Stimulated activated CD8-positive, alpha-beta memory T cell treated with anti-CD3 and anti-CD28 coated beads, Interleukin-12 subunit alpha, Interleukin-12 subunit beta, amount 100 ng/mL, for 24 hours (primary cell): ENCODE measurements at regions not wholly inside any gene's neighbourhood (a gene's known extent, or its start where the extent isn't known, plus 50 kb on each side); places are given as distances from the start of the nearest gene placed in this dataset.

Experiments used
- DNase-seq: peaks from one replicate; pipeline ENCODE4 v3.0.0-alpha.2; 2020; ENCODE audit errors: extremely low read depth

DNA sequence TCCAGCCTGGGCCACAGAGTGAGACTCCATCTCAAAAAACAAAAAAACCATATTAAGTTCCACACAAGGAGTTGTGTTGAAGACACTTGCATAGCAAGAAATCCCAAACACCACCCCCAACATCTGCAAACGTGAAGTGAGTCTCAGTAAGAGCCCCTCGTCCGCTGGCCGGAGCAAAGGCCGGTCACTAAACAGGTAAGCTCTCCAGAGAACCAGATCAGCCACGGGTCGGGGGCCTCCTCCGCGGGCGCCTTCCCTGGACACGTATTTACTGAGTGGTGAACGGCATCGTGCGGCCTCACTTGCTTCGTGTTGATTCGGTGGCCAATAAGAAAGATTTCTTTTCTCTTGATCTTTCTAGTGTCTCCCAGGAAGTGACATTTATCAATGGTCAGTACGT lies 93.6 kb downstream of the MRPL36 start:
- DNase-seq: no peak

- no peak for DNase-seq
Measured at GRCh38 chr5:1704676-1705075, 95.0 kb downstream of the MRPL36 start.

DNA sequence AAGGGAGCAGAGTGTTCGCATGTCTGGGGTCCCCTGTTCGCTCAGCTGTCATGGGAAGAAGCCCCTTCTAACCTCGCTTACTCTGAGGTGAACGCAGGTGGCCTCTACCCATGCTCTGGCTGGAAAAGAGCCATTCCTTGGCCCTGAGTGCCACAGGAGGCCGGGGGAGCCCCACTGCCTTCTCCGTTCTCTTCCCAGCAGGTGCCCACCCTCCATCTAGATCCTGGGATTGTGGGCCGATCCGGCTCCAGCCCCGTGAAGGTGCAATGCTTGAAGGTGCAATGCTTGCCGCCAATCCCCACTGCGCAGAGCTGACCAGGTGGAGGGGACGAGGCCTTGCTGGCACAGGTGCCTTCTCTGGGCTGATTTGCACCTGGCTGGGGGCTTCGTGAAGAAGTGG lies 95.4 kb downstream of the MRPL36 start:
- no peak for DNase-seq

DNA sequence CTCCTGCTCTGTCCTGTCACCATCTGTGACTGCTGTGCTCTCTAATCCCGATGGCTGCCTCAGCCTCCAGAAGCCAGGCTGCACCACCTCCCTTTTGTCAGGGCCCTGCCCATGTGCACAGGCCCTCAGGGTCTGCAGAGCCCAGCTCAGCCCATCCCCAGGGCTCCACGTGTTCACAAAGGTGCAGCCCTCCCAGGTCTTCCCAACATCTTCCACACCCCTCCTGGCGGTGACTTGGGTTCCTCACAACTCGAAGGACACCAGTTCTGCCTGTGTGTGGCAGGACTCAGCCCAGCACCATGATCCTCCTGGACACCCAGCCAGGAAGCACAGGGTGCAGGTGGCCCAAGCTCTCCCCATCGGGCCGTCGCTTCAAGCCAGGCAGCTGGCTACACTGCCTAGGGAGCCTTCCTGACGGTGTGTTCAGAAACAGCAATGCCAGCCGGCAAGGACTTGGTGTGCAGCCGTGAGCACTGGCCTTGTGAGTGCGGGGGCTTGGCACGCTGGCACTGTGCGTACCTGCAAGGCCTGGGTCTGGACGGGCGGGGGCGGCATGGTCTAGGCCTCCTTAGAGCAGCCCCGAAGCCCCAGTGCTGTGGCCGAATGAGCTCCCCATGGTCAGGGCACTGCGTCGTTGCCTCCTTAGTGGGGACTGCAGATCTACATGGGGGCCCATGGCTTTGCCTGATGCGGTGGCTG lies 96.1 kb downstream of the MRPL36 start:
- DNase-seq: no peak

DNA sequence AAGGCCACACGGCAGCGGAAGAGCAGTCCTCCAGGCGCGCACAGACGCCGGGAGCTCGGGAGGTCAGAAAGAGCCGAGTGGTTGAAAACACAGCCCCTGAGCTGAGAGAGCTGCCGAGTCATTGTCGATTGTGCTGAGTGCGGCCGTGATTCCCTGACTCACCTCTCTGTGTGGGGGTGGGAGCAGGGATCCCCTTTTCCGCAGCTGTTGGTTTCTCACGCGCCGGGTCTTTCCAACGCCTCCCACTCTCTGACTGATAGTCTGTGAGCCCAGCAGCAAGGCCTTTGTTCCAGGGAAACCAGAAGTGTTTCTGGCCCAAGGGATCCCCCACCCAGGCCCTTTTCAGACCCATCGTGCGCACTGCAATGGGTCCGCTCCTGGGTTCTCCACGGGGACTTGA lies 97.3 kb downstream of the MRPL36 start:
- no peak for DNase-seq

GRCh38 chr5:1701884-1702283 lies 97.8 kb downstream of the MRPL36 start:
- DNase-seq: no peak

- DNase-seq: no peak
Measured at GRCh38 chr5:1701216-1701864, 98.3 kb downstream of the MRPL36 start.

- DNase-seq: no peak
Measured at GRCh38 chr5:1699394-1699793, 100.2 kb downstream of the MRPL36 start.

DNA sequence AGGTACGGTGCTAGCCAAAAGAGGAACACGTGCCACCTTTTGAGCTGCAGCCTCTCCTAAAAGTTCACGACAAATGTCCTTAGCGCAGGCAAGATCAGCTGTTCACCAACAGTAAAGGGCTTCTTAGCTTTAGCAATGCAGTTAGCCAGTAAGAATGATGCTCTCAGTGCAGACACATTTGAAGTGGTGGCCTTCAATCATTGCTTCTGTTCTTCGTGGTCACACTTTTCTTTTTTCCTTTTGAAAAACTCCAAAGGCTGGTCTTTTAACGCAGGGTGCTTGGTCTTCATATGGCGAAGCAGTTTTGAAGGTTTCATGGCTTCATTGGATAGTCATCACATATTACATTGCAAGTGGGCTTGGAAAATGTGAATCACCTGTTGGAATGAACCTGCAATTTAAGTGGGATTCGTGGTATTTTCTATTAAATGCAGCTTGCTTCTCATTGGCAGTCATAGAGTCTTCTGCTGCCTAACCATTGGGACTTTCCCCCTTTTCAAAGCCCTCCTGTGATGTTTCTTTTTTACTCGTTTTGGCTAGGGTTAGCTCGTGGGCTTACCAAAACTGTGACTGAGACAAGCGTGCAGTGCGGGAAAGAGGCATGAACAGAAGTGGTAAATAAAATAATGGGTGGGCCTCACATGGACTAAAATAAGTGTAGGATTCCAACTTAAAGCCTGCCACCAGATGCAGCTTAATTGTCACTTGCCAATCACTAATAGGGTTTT lies 100.9 kb downstream of the MRPL36 start:
- no peak for DNase-seq

- no peak for DNase-seq
Measured at GRCh38 chr5:1692381-1692780, 107.3 kb downstream of the MRPL36 start.

GRCh38 chr5:1687301-1687970 lies 112.2 kb downstream of the MRPL36 start:
- DNase-seq: no peak

DNA sequence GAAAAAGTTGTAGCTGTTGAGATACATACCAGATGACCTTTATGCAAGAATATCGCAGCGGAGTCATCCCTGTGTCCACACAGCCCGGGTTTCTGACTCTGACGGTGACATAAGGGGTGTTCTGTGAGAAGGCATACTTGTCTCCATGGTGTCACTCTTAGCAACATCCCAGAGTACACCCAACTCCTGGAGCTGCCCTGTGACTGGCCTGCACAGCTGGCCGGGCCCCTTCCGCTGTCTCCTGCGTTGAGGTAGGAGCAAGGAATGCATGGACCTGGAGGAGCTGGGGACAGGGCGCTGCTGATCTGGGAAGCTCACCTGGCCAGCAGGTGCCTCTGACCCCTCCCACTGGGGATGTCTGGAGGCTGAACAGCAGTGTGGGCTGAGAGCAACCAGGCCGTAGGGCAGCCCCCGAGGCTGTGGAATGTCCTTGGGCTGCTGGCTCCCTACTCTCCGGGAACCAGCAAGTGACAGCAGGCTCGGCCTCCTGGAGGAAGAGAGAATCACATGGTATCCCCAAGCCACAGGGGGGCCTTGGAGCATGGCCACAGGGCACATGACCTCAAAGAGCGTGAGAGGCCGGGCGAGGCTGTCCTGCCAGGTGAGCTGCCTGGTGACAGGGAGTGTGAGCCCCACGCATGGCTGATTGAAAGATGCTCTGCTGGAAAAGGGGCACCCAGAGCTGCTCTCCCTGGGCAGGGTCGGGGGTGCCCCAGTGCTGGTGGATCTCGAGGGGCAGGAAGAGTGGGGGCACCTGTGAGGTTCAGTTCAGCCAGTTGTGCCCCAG lies 113.4 kb downstream of the MRPL36 start:
- DNase-seq: no peak

- DNase-seq: no peak
Measured at GRCh38 chr5:1685066-1685465, 114.6 kb downstream of the MRPL36 start.

DNA sequence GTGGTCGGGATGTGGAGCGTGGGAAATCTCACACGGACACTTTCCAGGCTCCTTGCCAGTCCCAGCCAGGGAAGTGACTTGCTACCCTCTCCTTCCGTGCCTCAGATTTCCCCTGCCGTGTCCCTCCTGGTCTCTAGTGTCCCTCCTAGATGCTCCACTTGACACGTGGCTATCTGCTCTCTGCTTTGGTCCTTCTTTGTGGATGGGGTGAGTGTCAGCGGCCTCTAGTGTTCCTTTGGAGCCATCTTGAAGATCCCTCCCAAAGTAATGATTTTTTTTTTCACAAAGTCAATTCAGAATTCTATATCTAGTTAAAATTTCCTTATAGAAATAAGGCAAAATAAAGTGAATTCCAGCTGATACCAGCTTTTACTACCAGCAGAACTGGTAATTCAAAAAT lies 117.7 kb downstream of the MRPL36 start:
- DNase-seq: no peak

DNA sequence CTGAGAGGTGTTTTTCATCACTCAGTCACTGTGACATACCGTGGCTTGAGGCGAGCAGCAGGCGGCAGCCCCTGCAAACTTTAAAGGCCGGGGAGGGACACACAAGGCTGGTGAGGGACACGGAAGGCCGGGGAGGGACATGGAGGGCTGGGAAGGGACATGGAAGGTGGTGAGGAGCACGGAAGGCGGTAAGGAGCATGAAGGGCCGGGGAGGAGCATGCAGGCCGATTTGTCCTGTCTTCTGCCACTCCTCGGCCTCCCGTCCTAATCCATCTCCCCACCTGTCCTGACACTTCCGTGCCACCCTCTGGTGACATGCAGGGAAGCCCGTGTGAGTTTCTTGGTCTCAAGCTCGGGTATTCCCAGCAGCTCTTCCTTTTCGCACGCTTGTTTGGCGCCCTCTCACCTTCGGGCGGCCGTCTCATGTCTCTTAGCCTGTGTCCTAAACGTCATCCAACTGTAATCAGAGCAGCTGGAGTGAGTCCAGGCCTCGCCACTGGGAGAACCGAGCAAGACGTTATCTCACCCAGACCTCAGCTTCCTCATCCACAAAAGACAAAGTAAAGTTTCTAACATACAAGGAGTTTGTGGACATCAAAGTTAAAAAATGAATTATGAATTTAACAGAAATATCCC lies 126.5 kb downstream of the MRPL36 start:
- DNase-seq: no peak

DNA sequence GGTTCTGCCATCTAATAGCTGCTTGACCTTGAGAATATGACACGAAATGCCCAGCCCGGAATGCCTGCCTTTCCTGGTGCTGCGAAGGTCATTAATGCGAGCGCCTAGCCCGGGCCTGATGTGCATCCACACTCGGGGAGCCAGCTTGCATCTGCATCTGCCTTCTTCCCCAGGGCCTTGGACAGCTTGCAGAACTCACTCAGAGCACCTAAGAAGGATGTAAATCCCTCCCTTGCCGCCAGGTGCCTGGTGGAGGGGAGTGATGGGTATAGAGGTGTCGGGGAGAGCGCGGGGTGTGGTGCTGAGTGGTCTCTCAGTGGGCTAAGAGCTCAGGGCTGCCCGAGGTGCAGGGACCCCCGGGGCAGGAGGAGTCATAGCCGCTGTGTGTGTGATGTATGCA lies 127.2 kb downstream of the MRPL36 start:
- DNase-seq: no peak

- no peak for DNase-seq
Measured at GRCh38 chr5:1671351-1671750, 128.3 kb downstream of the MRPL36 start.

- no peak for DNase-seq
Measured at GRCh38 chr5:1670351-1670750, 129.3 kb downstream of the MRPL36 start.

- no peak for DNase-seq
Measured at GRCh38 chr5:1669276-1670155, 130.1 kb downstream of the MRPL36 start.

GRCh38 chr5:1668141-1668721 lies 131.4 kb downstream of the MRPL36 start:
- no peak for DNase-seq
